PC-3 (cell line): ENCODE measurements at regions not wholly inside any gene's neighbourhood (a gene's known extent, or its start where the extent isn't known, plus 50 kb on each side); places are given as distances from the start of the nearest gene placed in this dataset.

ENCODE experiments used
- CTCF ChIP-seq: fragments of 300-600 bp; sonication (generic); conservative IDR thresholded peaks from 2 replicates; pipeline ENCODE4 v1.5.1; 2017; ENCODE audit warnings: antibody characterized with exemption, low read depth, mild to moderate bottlenecking, low read length
- EZH2 ChIP-seq: fragments of 300-600 bp; sonication (generic); IDR thresholded peaks from one replicate; pipeline ENCODE4 v1.6.1; 2017; ENCODE audit warnings: antibody characterized with exemption, mild to moderate bottlenecking, low read length; ENCODE audit not compliant: unreplicated experiment

- TF ChIP-seq CTCF (no peak), EZH2 (no peak)
Observed at GRCh38 chr2:207465894-207466293, 63.9 kb upstream of the CREB1 start.
